Right hindlimb (tissue), 1 donor: ENCODE measurements at regions not wholly inside any gene's neighbourhood (a gene's known extent, or its start where the extent isn't known, plus 50 kb on each side); places are given as distances from the start of the nearest gene placed in this dataset.

Experiments used
- DNase-seq: peaks from one replicate; pipeline ENCODE4 v3.0.0-alpha.2; 2018

GRCh38 chr1:219265026-219265515 is 91.4 kb downstream of the LYPLAL1 start:
- no peak for DNase-seq

GRCh38 chr1:219264561-219264960 is 90.9 kb downstream of the LYPLAL1 start:
- DNase-seq: no peak
